ENCODE measurements at regions not wholly inside any gene's neighbourhood (a gene's known extent, or its start where the extent isn't known, plus 50 kb on each side); places are given as distances from the start of the nearest gene placed in this dataset.
A peak's percentile ranks its signal among the peaks of the same experiment; 100 is the strongest.

DNA sequence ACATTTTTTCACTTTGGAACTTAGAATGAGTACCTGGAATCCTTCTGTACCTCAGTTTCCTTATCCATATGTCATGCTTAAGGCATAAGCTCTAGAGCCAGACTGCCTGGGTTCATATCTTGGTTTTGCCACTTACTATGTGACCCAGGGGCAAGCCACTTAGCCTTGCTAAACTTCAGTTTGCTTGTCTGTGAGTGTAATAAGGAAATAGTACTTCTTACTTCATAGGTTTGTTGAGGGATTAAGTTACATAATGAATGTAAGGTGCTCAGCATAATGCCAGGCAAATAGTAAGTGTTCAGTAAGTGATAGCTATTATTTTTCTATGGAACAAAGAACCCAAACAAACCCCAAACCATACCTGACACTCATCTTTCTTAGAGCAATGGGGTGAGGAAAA is 225.1 kb downstream of the BCAT1 start:
- ATAC-seq (no peak), DNase-seq (no peak)
- Mint-ChIP-seq H3K4me1 (peaks cover 42% of the 10 kb centered on the region), H3K27me3 (peaks cover 2% of the 10 kb centered on the region), H3K4me3 (no peak overlapping the region), H3K27ac (peak overlapping the region; percentile 64), H3K36me3 (ENCODE audit: low read depth) (peaks cover 13% of the 10 kb centered on the region), H3K9me3 (ENCODE audit: low read depth) (peaks cover 5% of the 10 kb centered on the region)
- ChIA-PET POLR2A (interaction anchor here (1.7 kb wide), 1 partner anchor 15 kb away, joined by 5 read pairs; no protein-coding TSS in a partner anchor), CTCF (interaction anchor here (0.6 to 1.7 kb wide), 5 partner anchors 15 to 115 kb away, joined by 3 to 4 read pairs (median 3); no protein-coding TSS in a partner anchor)
- intact Hi-C loops (cut with DNase I, micrococcal nuclease): loop anchor here (2.0 to 10.0 kb wide), 5 partner anchors 15 to 299 kb away; no protein-coding TSS in a partner anchor

DNA sequence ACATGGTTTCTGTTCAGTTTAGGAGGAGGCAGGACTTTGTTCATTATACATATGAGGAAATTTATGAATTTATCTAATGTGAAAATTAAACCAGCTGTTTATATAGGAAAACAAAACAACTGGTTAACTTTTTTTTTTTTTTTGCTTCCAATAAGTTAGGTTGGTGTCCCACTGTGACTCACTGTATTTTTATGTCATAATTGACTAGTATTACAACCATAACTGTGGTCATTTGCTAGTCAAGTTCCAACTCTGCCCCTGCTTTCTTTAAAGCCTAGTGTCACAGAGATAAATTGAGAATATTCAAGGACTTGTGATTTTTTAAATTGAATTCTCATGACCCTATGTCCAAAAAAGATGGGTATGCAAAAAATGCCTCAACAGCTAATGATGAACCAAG is 227.7 kb downstream of the BCAT1 start:
- POLR2A ChIA-PET: no interaction called here

DNA sequence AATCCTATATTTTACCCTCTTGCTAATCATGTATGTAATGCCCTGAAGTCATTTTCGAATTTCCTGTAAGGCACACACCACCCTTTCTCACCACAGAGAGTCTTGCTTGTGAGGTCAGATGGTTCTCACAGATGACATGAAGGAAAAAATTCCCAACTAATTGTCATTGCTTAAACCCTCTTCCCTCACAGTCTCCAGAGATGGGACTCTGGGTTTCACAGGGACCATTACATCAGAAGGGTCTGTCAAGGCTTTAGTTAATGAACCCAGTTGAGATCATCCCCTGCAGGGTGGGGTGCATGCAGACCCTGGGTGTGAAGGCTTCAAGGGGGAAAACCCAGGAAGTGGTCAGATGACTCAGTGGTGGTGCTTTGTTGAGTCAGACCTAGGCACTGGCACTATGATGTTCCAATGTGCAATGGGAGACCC is 229.6 kb downstream of the BCAT1 start:
- POLR2A ChIA-PET: interaction anchor here (0.8 kb wide), 1 partner anchor 10 kb away, joined by 3 read pairs; no protein-coding TSS in a partner anchor
- peaks cover 5% of the 10 kb centered on the region for H3K9me3 Mint-ChIP-seq (ENCODE audit: low read depth)
- DNase-seq: peak; percentile 77
- peaks cover 8% of the 10 kb centered on the region for H3K27me3 Mint-ChIP-seq
- H3K27ac Mint-ChIP-seq: peak overlapping the region; percentile 87
- no peak overlapping the region for H3K4me3 Mint-ChIP-seq
- peaks cover 13% of the 10 kb centered on the region for H3K36me3 Mint-ChIP-seq (ENCODE audit: low read depth)
- ATAC-seq: peak; percentile 93
- CTCF ChIA-PET: no interaction called here
- intact Hi-C loops (cut with DNase I, micrococcal nuclease): loop anchor here (1.0 to 10.0 kb wide), 4 partner anchors 10 to 335 kb away; a partner anchor contains a TSS
- peaks cover 33% of the 10 kb centered on the region for H3K4me1 Mint-ChIP-seq

More for the DNA sequence above, 227.7 kb downstream of the BCAT1 start:
- intact Hi-C loops (cut with DNase I, micrococcal nuclease): loop anchor here (10.0 kb wide), 2 partner anchors 234 to 296 kb away; no protein-coding TSS in a partner anchor
- H3K27ac Mint-ChIP-seq: peak overlapping the region; percentile 51
- H3K4me1 Mint-ChIP-seq: peaks cover 46% of the 10 kb centered on the region
- H3K36me3 Mint-ChIP-seq (ENCODE audit: low read depth): peaks cover 13% of the 10 kb centered on the region
- CTCF ChIA-PET: interaction anchor here (0.7 to 1.3 kb wide), 2 partner anchors 22 to 30 kb away, joined by 3 read pairs; no protein-coding TSS in a partner anchor
- peaks cover 5% of the 10 kb centered on the region for H3K9me3 Mint-ChIP-seq (ENCODE audit: low read depth)
- no peak for ATAC-seq
- no peak for DNase-seq
- H3K27me3 Mint-ChIP-seq: peaks cover 8% of the 10 kb centered on the region
- H3K4me3 Mint-ChIP-seq: no peak overlapping the region

DNA sequence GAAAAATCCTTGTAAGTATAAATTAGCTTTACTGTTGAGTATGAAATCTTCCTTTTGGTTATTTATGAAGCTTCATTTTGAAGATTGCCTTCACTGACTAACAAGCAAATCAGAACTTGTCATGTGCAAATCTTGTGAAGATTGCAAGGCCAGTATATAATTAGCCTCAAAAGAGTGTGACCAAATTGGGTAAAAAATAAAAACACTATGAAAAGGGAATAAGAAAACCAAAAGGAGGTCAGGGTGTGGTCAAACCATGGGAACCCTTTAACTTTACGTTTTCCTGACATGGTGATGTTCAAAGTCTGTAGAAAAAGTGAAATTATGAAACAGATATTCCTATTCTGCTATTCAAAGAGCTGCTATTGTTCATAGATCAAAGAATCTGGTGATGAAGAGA is 230.3 kb downstream of the BCAT1 start:
- intact Hi-C loops (cut with DNase I, micrococcal nuclease): loop anchor here (1.0 to 10.0 kb wide), 4 partner anchors 9 to 336 kb away; a partner anchor contains a TSS
- Mint-ChIP-seq H3K9me3 (ENCODE audit: low read depth) (peaks cover 5% of the 10 kb centered on the region), H3K27ac (peak overlapping the region; percentile 87), H3K27me3 (peaks cover 8% of the 10 kb centered on the region), H3K36me3 (ENCODE audit: low read depth) (peaks cover 13% of the 10 kb centered on the region), H3K4me3 (peak overlapping the region; percentile 35), H3K4me1 (peaks cover 27% of the 10 kb centered on the region)
- no peak for ATAC-seq
- CTCF ChIA-PET: no interaction called here
- DNase-seq: no peak
- POLR2A ChIA-PET: interaction anchor here (0.6 kb wide), 1 partner anchor 12 kb away, joined by 3 read pairs; no protein-coding TSS in a partner anchor

DNA sequence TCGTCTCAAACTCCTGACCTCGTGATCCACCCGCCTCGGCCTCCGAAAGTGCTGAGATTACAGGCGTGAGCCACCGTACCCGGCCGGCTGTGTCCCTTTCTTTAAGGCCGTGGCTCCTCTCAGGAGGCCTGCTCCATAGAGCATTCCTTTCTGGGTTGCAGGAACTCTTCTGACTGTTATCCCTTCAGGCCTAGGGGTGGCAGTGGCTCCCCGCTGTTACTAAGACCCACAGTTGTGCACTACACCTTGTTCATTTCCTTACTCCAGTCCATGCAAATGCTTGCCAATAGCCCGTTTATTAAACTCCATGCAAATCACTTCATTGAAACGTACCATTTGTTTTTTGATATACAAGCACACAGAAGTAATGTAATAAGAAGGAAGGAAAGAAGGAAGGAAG is 234.7 kb downstream of the BCAT1 start:
- CTCF ChIA-PET: no interaction called here
- Mint-ChIP-seq H3K27ac (no peak overlapping the region), H3K27me3 (peaks cover 6% of the 10 kb centered on the region), H3K36me3 (ENCODE audit: low read depth) (no peaks in the 10 kb centered on the region), H3K4me3 (no peak overlapping the region), H3K4me1 (peaks cover 26% of the 10 kb centered on the region), H3K9me3 (ENCODE audit: low read depth) (no peaks in the 10 kb centered on the region)
- intact Hi-C loops (cut with DNase I, micrococcal nuclease): loop anchor here in 1 of 2 experiments (10.0 kb wide), 1 partner anchor 341 kb away; a partner anchor contains a TSS
- DNase-seq (no peak), ATAC-seq (no peak)
- POLR2A ChIA-PET: no interaction called here

DNA sequence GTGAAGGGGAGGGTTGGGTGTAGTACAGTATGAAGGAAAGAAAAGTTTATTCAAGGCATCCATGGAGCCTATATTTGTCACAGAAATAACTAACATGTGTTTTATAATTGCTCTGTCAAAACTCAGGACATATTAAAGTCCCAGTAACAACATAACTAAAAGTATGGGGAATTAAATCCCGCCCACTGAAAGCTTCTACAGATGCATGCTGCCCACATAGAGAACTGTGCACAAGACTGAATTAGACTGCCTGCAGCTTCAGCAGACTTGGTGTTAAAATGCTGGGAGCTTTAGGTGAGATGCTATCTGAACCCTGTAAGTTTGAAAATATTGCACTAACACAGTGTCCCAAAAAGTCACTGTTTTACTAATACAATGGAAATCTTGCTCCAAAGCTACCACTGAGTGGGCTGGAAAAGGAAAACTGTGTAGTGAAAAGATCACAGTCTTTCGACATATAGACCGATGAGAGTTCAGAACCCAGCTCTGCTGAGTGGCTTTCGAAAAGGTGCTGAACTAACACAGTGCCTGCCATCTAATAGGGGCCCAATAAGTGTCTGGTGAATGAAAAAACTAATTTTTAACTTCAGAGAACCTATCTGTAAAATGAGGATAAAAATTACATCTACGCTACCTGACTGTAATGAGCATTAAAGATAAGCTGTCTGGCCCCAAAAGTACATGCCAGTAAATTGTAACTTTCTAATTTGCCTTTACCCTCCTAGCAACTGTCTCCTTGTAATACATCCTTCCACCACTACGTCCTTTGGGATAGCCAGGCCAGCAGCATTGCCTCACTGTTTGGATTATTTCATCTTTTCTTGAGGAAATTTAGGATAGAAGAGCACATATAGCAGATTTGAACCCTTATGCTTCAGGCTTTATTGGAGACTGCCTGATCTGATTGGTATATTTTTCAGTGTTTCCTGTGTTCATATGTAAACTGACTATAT is 237.6 kb downstream of the BCAT1 start:
- DNase-seq: no peak
- peaks cover 14% of the 10 kb centered on the region for H3K4me1 Mint-ChIP-seq
- no peaks in the 10 kb centered on the region for H3K9me3 Mint-ChIP-seq (ENCODE audit: low read depth)
- intact Hi-C loops (cut with DNase I, micrococcal nuclease): loop anchor here in 1 of 2 experiments (10.0 kb wide), 1 partner anchor 343 kb away; a partner anchor contains a TSS
- H3K27ac Mint-ChIP-seq: peak overlapping the region; percentile 59
- no peaks in the 10 kb centered on the region for H3K36me3 Mint-ChIP-seq (ENCODE audit: low read depth)
- POLR2A ChIA-PET: no interaction called here
- no peak for ATAC-seq
- no peak overlapping the region for H3K4me3 Mint-ChIP-seq
- H3K27me3 Mint-ChIP-seq: no peaks in the 10 kb centered on the region
- CTCF ChIA-PET: interaction anchor here (0.7 kb wide), 1 partner anchor 341 kb away, joined by 5 read pairs; no protein-coding TSS in a partner anchor

DNA sequence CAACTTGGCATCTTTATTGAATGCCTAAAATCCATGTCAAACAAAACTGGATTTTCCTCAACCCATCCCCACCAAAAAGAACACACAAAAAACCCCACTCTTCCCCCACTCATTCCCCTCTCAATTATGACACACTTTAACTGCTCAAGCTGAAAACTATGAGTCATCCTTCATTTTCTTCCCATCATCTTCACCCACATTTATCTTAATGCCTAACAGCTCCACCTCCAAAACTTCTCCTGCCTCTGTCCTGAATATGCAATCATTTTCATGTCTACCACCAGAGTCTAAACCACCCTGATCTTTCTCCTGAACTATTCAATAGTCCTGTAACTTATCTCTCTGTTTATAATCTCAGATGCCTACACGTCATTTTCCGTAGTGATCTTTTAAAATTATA is 239.7 kb downstream of the BCAT1 start:
- DNase-seq: no peak
- intact Hi-C loops (cut with DNase I, micrococcal nuclease): loop anchor here (1.0 to 5.0 kb wide), 4 partner anchors 10 to 108 kb away; no protein-coding TSS in a partner anchor
- Mint-ChIP-seq H3K36me3 (ENCODE audit: low read depth) (no peaks in the 10 kb centered on the region), H3K4me1 (peaks cover 22% of the 10 kb centered on the region), H3K9me3 (ENCODE audit: low read depth) (no peaks in the 10 kb centered on the region), H3K27ac (no peak overlapping the region), H3K4me3 (no peak overlapping the region), H3K27me3 (peaks cover 7% of the 10 kb centered on the region)
- POLR2A ChIA-PET: interaction anchor here (0.5 to 1.4 kb wide), 3 partner anchors 11 to 42 kb away, joined by 3 to 5 read pairs (median 3); no protein-coding TSS in a partner anchor
- peak; percentile 65 for ATAC-seq
- CTCF ChIA-PET: interaction anchor here (1.8 kb wide), 1 partner anchor 15 kb away, joined by 4 read pairs; no protein-coding TSS in a partner anchor

DNA sequence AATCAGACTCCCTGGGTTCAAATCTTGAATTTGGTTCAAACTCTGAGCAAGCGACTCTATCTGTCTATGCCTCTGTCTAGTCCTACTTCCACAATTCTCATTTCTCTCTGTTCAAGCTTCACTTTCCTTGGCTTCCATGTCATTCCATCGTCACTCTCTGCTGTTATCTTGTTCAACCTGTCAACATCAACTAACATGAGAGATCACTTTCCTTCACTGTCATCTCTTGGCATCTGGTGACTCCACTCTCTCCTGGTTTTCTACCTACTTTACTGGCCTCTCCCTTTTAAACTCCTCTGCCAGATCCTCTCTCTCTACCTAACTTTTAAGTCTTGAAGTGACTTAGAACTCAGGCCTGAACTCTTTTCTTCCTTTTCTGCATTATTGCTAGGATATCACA is 240.2 kb downstream of the BCAT1 start:
- Mint-ChIP-seq H3K36me3 (ENCODE audit: low read depth) (no peaks in the 10 kb centered on the region), H3K27ac (no peak overlapping the region), H3K4me1 (peaks cover 22% of the 10 kb centered on the region), H3K27me3 (peaks cover 10% of the 10 kb centered on the region), H3K9me3 (ENCODE audit: low read depth) (peaks cover 5% of the 10 kb centered on the region), H3K4me3 (no peak overlapping the region)
- no peak for ATAC-seq
- intact Hi-C loops (cut with DNase I, micrococcal nuclease): loop anchor here (1.0 to 5.0 kb wide), 6 partner anchors 11 to 131 kb away; no protein-coding TSS in a partner anchor
- ChIA-PET CTCF (interaction anchor here (1.8 kb wide), 1 partner anchor 15 kb away, joined by 4 read pairs; no protein-coding TSS in a partner anchor), POLR2A (interaction anchor here (0.5 to 1.4 kb wide), 3 partner anchors 11 to 43 kb away, joined by 3 to 5 read pairs (median 3); no protein-coding TSS in a partner anchor)
- no peak for DNase-seq

DNA sequence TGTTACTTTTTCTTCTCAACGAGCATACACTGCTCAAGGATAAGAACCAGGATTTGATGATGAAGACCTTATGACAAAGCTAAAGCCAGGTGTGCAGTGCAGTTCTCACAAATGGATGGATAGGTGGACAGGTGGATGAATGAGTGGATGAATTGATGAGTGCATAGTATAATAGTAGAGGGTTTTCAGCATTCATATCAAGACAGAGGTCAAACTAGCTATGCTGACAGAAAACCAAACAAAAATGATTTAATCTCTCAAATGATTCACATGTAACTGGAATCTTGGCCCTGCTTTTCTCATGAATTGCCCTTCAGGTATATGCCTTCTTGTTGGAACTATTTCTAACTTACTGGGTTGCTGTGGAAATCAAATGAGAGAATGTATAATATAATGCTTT is 240.9 kb downstream of the BCAT1 start:
- DNase-seq: no peak
- intact Hi-C loops (cut with DNase I, micrococcal nuclease): loop anchor here (1.0 to 5.0 kb wide), 5 partner anchors 17 to 131 kb away; no protein-coding TSS in a partner anchor
- Mint-ChIP-seq H3K27ac (no peak overlapping the region), H3K9me3 (ENCODE audit: low read depth) (peaks cover 5% of the 10 kb centered on the region), H3K4me3 (no peak overlapping the region), H3K27me3 (peaks cover 12% of the 10 kb centered on the region), H3K36me3 (ENCODE audit: low read depth) (no peaks in the 10 kb centered on the region), H3K4me1 (peaks cover 22% of the 10 kb centered on the region)
- POLR2A ChIA-PET: interaction anchor here (1.4 kb wide), 1 partner anchor 17 kb away, joined by 5 read pairs; no protein-coding TSS in a partner anchor
- CTCF ChIA-PET: interaction anchor here (1.8 kb wide), 1 partner anchor 16 kb away, joined by 4 read pairs; no protein-coding TSS in a partner anchor
- ATAC-seq: peak; percentile 59

DNA sequence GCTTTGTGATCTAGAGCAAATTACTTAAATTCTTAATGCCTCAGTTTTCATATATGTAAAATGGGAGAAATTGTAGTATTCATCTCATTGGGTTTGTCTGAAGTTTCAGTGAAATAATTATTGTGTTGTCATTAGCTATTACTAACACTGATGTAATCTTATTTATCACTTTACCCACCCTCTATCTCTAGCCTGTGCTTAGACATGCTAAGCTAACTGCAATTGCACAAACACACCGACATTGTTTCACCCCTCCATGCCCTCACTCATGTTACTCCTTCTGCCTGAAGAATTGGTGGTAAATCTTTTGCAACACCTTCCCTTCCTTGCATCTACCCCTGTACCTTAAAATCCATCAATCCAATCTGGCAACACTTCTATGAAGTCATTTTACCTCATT is 241.6 kb downstream of the BCAT1 start:
- peaks cover 20% of the 10 kb centered on the region for H3K4me1 Mint-ChIP-seq
- no peak overlapping the region for H3K27ac Mint-ChIP-seq
- ATAC-seq (no peak), DNase-seq (no peak)
- no peaks in the 10 kb centered on the region for H3K36me3 Mint-ChIP-seq (ENCODE audit: low read depth)
- ChIA-PET POLR2A (no interaction called here), CTCF (interaction anchor here (1.3 kb wide), 1 partner anchor 24 kb away, joined by 5 read pairs; no protein-coding TSS in a partner anchor)
- H3K9me3 Mint-ChIP-seq (ENCODE audit: low read depth): peaks cover 5% of the 10 kb centered on the region
- intact Hi-C loops (cut with DNase I, micrococcal nuclease): loop anchor here in 1 of 2 experiments (5.0 kb wide), 1 partner anchor 105 kb away; no protein-coding TSS in a partner anchor
- H3K4me3 Mint-ChIP-seq: no peak overlapping the region
- H3K27me3 Mint-ChIP-seq: peaks cover 12% of the 10 kb centered on the region
